HCT116 (cell line): ENCODE measurements at regions not wholly inside any gene's neighbourhood (a gene's known extent, or its start where the extent isn't known, plus 50 kb on each side); places are given as distances from the start of the nearest gene placed in this dataset.

Experiments
- ATAC-seq: fragments of 200-7000 bp; cut with Tn5 transposase; 2 replicates; pipeline ENCODE4 v1.9.1; 2020; ENCODE audit warnings: mild to moderate bottlenecking, moderate library complexity
- BruUV-seq: library from RNA; stranded (reverse); fragments of 400-500 nt; replicated peaks from 2 replicates; lab custom pipeline; 2021; lab: Mats Ljungman, UMichigan
- CTCF ChIA-PET: fragments of 300-600 bp; sonication (Branson Sonifier 250); formaldehyde crosslinking; loops from one replicate; lab custom pipeline; 2021; ENCODE audit warnings: antibody characterized with exemption; lab: Charles Lee
- POLR2A ChIA-PET: fragments of 300-600, 350-600 bp; sonication (Branson Sonifier 250); formaldehyde crosslinking; loops from one replicate; lab custom pipeline; 2021; ENCODE audit warnings: antibody characterized with exemption; lab: Charles Lee
- RAD21 ChIA-PET, 2 experiments: fragments of 300-600 bp; sonication (Branson Sonifier 250); formaldehyde crosslinking; loops; one replicate each; lab custom pipeline; 2023; ENCODE audit warnings: low total read pairs in 2 of 2; ENCODE audit not compliant: uncharacterized antibody in 2 of 2, unreplicated experiment in 2 of 2, low non-redundant PET in 1 of 2; lab: Charles Lee
- DNase-seq: peaks from one replicate; pipeline ENCODE4 v3.0.0-alpha.2; 2010; ENCODE audit warnings: low read depth, low spot score
- H2AFZ ChIP-seq: fragments of 200-600 bp; shearing (Covaris generic), sonication (generic); 2 replicates; pipeline ENCODE4 v1.6.1; 2017; ENCODE audit warnings: low read depth, mixed run types, mixed read lengths, antibody characterized with exemption, low read length; ENCODE audit not compliant: poor library complexity, severe bottlenecking
- H3K27ac ChIP-seq: 2 replicates; pipeline ENCODE4 v1.5.1; 2012; ENCODE audit warnings: low read depth, low read length
- H3K27me3 ChIP-seq: fragments of 200-600 bp; sonication (generic); 2 replicates; pipeline ENCODE4 v1.6.1; 2016; ENCODE audit warnings: mixed run types, low read length, mixed read lengths; ENCODE audit not compliant: insufficient read depth
- H3K36me3 ChIP-seq, 2 experiments: fragments of 200-500 bp in 1 of 2; fragments of 200-600 bp in 1 of 2; sonication (Bioruptor generic) in 1 of 2; sonication (generic) in 1 of 2; 2 replicates each; pipeline versions ENCODE4 v1.5.1 to v1.6.1; 2014 to 2016; ENCODE audit warnings: low read length in 2 of 2, inconsistent platforms in 1 of 2, mixed read lengths in 1 of 2, mixed run types in 1 of 2; ENCODE audit not compliant: insufficient read depth in 2 of 2, control insufficient read depth in 1 of 2
- H3K4me1 ChIP-seq, 2 experiments: fragments of 200-600 bp in 1 of 2; sonication (generic) in 1 of 2; 2 replicates each; pipeline versions ENCODE4 v1.5.1 to v1.6.1; 2012 to 2017; ENCODE audit warnings: low read length in 2 of 2, inconsistent platforms in 1 of 2, mild to moderate bottlenecking in 1 of 2, mixed read lengths in 1 of 2, mixed run types in 1 of 2, moderate library complexity in 1 of 2; ENCODE audit not compliant: insufficient read depth in 2 of 2, control insufficient read depth in 1 of 2
- H3K4me2 ChIP-seq: fragments of 200-600 bp; sonication (generic); 2 replicates; pipeline ENCODE4 v1.6.1; 2017; ENCODE audit warnings: mixed run types, low read length, mixed read lengths
- H3K4me3 ChIP-seq, 2 experiments: fragments of 200-600 bp in 1 of 2; sonication (generic) in 1 of 2; replicated peaks in 1 of 2; 2 replicates each; pipeline ENCODE4 v1.5.1; 2011 to 2016; ENCODE audit warnings: low read length in 2 of 2, control low read depth in 1 of 2, low read depth in 1 of 2, mild to moderate bottlenecking in 1 of 2, mixed read lengths in 1 of 2, mixed run types in 1 of 2
- H3K79me2 ChIP-seq: fragments of 200-600 bp; sonication (generic); 2 replicates; pipeline ENCODE4 v1.6.1; 2017; ENCODE audit warnings: mild to moderate bottlenecking, mixed run types, low read length, moderate library complexity, mixed read lengths; ENCODE audit not compliant: insufficient read depth
- H3K9ac ChIP-seq: fragments of 200-600 bp; sonication (generic); 2 replicates; pipeline ENCODE4 v1.6.1; 2016; ENCODE audit warnings: low read length, mixed read lengths
- H3K9me2 ChIP-seq: fragments of 200-600 bp; sonication (generic), shearing (Covaris generic); 2 replicates; pipeline ENCODE4 v1.6.1; 2017; ENCODE audit warnings: mixed run types, mild to moderate bottlenecking, moderate library complexity; ENCODE audit not compliant: insufficient read depth
- H3K9me3 ChIP-seq, 2 experiments: fragments of 200-500 bp in 1 of 2; fragments of 200-600 bp in 1 of 2; sonication (Bioruptor generic) in 1 of 2; sonication (generic) in 1 of 2; 2 replicates each; pipeline ENCODE4 v1.6.1; 2014 to 2017; ENCODE audit warnings: low read length in 2 of 2, mixed read lengths in 2 of 2, inconsistent platforms in 1 of 2, low read depth in 1 of 2, mild to moderate bottlenecking in 1 of 2, mixed run types in 1 of 2, moderate library complexity in 1 of 2; ENCODE audit not compliant: control insufficient read depth in 1 of 2, insufficient read depth in 1 of 2
- H4K20me1 ChIP-seq: fragments of 200-600 bp; sonication (generic), shearing (Covaris generic); 2 replicates; pipeline ENCODE4 v1.6.1; 2017; ENCODE audit warnings: mixed run types, mild to moderate bottlenecking, moderate library complexity; ENCODE audit not compliant: insufficient read depth
- CBX3 ChIP-seq: IDR thresholded peaks from 2 replicates; pipeline ENCODE4 v1.6.1; 2012; ENCODE audit warnings: low read depth
- ELF1 ChIP-seq: IDR thresholded peaks from 2 replicates; pipeline ENCODE4 v1.6.1; 2012; ENCODE audit warnings: low read depth, borderline replicate concordance
- FOSL1 ChIP-seq: IDR thresholded peaks from 2 replicates; pipeline ENCODE4 v1.6.1; 2012; ENCODE audit warnings: low read depth
- JUND ChIP-seq: IDR thresholded peaks from 2 replicates; pipeline ENCODE4 v1.6.1; 2012
- POLR2A ChIP-seq: IDR thresholded peaks from 2 replicates; pipeline ENCODE4 v1.7.0; 2011; ENCODE audit warnings: borderline replicate concordance; ENCODE audit not compliant: insufficient read depth, insufficient read length; ENCODE audit errors: extremely low read depth
- RAD21 ChIP-seq: IDR thresholded peaks from 2 replicates; pipeline ENCODE4 v1.6.1; 2012; ENCODE audit warnings: low read depth, mild to moderate bottlenecking
- SIN3A ChIP-seq: IDR thresholded peaks from 2 replicates; pipeline ENCODE4 v1.6.1; 2012; ENCODE audit warnings: low read depth
- SP1 ChIP-seq: IDR thresholded peaks from 2 replicates; pipeline ENCODE4 v1.6.1; 2012; ENCODE audit warnings: low read depth
- ZFX ChIP-seq: fragments of 450-650 bp; IDR thresholded peaks from 2 replicates; pipeline ENCODE4 v1.6.1; 2017
- intact Hi-C: fragments of 100-400 bp; cut with micrococcal nuclease; formaldehyde crosslinking; loops from 2 replicates; pipeline ENCODE4 v1.10.0; 2022
- TF ChIP-seq, protein P1 (sequence below): IDR thresholded peaks from 2 replicates; pipeline ENCODE4 v1.6.1; 2012
- TF ChIP-seq, protein P2 (sequence below), 3 experiments: fragments of 200-600 bp in 1 of 3; sonication (generic) in 1 of 3; IDR thresholded peaks in 2 of 3; conservative IDR thresholded peaks in 1 of 3; 2 replicates each; pipeline ENCODE4 v1.5.1; 2012 to 2017; ENCODE audit warnings: low read depth in 2 of 3, low read length in 2 of 3, antibody characterized with exemption in 1 of 3, borderline replicate concordance in 1 of 3, control low read depth in 1 of 3, mild to moderate bottlenecking in 1 of 3, mixed read lengths in 1 of 3, mixed run types in 1 of 3, moderate library complexity in 1 of 3; ENCODE audit not compliant: insufficient read depth in 1 of 3

DNA sequence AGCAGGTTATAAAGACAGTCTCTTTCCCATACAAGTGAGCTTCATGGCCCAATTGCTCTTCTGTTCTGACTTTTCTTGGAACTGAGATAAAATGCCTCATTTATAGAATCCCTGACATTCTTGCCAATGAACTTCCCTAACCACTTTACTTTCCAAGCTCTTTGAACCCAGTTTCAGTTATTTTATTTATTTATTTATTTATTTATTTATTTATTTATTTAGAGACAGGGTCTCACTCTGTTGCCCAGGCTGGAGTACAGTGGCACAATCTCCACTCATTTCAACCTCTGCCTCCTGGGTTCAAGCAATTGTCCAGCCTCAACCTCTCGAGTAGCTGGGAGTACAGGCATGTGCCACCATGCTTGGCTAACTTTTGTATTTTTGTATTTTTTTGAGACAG lies 138.5 kb upstream of the ZNF184 start:
- intact Hi-C loops = loop anchor here (10.0 kb wide), 1 partner anchor 283 kb away; a partner anchor contains a TSS
- Histone ChIP-seq H4K20me1 (no peaks in the 10 kb centered on the region), H3K9me3 (no peaks in the 10 kb centered on the region), H3K4me2 (no peak overlapping the region), H3K4me1 (peaks cover 6 to 19% of the 10 kb centered on the region in 2 experiments), H3K9ac (no peak overlapping the region), H2AFZ (no peak overlapping the region)
- DNase-seq (no peak), ATAC-seq (no peak)
- ChIA-PET POLR2A (no interaction called here), CTCF (no interaction called here)
- TF ChIP-seq POLR2A = no peak
- TF ChIP-seq JUND = no peak
- no peak for TF ChIP-seq FOSL1
- TF ChIP-seq SIN3A = no peak
- TF ChIP-seq, all 23 proteins: peak for 0
- Histone ChIP-seq H3K27me3 (no peaks in the 10 kb centered on the region), H3K9me2 (no peaks in the 10 kb centered on the region), H3K4me3 (no peak overlapping the region), H3K79me2 (no peaks in the 10 kb centered on the region), H3K36me3 (no peaks in the 10 kb centered on the region), H3K27ac (no peak overlapping the region)
- no TSS peak for BruUV-seq
- RAD21 ChIA-PET = no interaction called here

DNA sequence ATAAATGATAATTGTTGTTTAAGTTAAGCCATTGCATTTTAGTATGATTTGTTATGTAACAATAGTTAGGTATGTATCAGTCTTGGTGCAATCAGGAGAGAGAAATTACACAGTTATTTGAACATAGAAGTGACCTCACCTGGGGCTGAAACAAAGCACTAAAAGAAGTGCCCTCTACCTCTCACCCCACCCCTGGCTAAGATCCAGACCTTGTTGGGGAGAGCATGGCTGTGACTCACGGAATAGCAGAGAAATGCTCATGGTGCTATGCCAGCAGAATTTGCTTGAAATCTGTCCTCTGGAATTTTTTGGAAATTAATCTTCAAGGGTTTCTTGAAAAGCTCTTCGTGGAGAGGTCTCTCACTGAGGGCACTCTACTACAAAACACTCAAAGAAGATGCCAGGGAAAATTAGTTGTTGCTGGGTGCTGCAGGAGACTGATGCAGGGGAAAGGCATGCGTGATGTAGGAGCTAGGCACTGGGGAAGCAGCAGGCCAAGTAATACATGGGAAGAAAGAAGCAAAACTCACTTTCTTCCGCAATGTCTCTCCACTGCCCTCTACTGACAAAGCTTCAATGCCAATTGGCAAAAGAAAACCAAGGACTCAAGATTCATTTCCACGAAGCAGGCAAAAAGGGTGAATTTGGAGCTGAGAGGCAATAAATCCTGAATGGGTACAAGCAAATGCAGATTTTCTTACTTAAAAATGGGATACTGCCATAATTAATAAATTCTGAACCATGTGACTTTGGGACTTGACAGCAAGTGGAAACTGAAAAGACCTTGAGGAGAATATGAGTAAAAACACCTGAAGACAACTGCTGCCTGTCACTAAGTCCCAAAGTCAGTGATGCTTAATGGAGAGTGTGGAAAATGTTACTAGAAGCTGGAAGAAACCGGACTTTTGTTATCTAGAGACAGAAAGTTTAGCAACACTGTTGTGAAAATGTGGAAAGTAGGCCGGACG lies 136.3 kb upstream of the ZNF184 start:
- Histone ChIP-seq H3K27ac (peak overlapping the region; percentile 47; the same call in 1 of the 2 replicates), H2AFZ (peak overlapping the region; percentile 64)
- DNase-seq = peak; percentile 72
- TF ChIP-seq CBX3 (peak; percentile 85), ZFX (no peak), RAD21 (peak; percentile 85), SP1 (peak; percentile 28; the same call in 1 of the 2 replicates), ELF1 (no peak; the same call in 1 of the 2 replicates), FOSL1 (peak; percentile 36)
- TF ChIP-seq, protein P1, sequence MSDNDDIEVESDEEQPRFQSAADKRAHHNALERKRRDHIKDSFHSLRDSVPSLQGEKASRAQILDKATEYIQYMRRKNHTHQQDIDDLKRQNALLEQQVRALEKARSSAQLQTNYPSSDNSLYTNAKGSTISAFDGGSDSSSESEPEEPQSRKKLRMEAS = peak; percentile 29; the same call in 1 of the 2 replicates
- TF ChIP-seq, protein P2, sequence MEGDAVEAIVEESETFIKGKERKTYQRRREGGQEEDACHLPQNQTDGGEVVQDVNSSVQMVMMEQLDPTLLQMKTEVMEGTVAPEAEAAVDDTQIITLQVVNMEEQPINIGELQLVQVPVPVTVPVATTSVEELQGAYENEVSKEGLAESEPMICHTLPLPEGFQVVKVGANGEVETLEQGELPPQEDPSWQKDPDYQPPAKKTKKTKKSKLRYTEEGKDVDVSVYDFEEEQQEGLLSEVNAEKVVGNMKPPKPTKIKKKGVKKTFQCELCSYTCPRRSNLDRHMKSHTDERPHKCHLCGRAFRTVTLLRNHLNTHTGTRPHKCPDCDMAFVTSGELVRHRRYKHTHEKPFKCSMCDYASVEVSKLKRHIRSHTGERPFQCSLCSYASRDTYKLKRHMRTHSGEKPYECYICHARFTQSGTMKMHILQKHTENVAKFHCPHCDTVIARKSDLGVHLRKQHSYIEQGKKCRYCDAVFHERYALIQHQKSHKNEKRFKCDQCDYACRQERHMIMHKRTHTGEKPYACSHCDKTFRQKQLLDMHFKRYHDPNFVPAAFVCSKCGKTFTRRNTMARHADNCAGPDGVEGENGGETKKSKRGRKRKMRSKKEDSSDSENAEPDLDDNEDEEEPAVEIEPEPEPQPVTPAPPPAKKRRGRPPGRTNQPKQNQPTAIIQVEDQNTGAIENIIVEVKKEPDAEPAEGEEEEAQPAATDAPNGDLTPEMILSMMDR (IDR thresholded peaks at IDR 0.05 in 2 of 3, conservative IDR thresholded peaks at IDR 0.05 in 1 of 3; ENCODE audit: borderline replicate concordance in 1 of 3, insufficient read depth in 1 of 3, low read depth in 2 of 3, low read length in 2 of 3) = peak; percentile 75 to 91 (median 83)
- TF ChIP-seq, all 23 proteins: peak for 6
- Histone ChIP-seq H4K20me1 (no peaks in the 10 kb centered on the region), H3K79me2 (no peaks in the 10 kb centered on the region), H3K9me2 (no peaks in the 10 kb centered on the region), H3K36me3 (no peaks in the 10 kb centered on the region), H3K9ac (peak overlapping the region; percentile 24; the same call in 1 of the 2 replicates), H3K9me3 (no peaks in the 10 kb centered on the region), H3K4me2 (peak overlapping the region; percentile 54), H3K27me3 (no peaks in the 10 kb centered on the region), H3K4me3 (no peak overlapping the region), H3K4me1 (peaks cover 9 to 36% of the 10 kb centered on the region in 2 experiments)
- ATAC-seq = peak; percentile 62
- ChIA-PET POLR2A (interaction anchor here (1.2 to 1.6 kb wide), 2 partner anchors 8 to 358 kb away, joined by 4 to 6 read pairs; no protein-coding TSS in a partner anchor), CTCF (interaction anchor here (0.6 to 2.4 kb wide), 19 partner anchors 9 to 446 kb away, joined by 3 to 18 read pairs (median 3); no protein-coding TSS in a partner anchor), RAD21 (interaction anchor here in 1 of 2 experiments (0.9 to 1.1 kb wide), 3 partner anchors 35 to 143 kb away, joined by 3 to 4 read pairs (median 4); no protein-coding TSS in a partner anchor)
- BruUV-seq = no TSS peak
- intact Hi-C loops = loop anchor here (1.0 to 10.0 kb wide), 5 partner anchors 63 to 420 kb away; no protein-coding TSS in a partner anchor
